HCT116 (cell line): ENCODE measurements at regions not wholly inside any gene's neighbourhood (a gene's known extent, or its start where the extent isn't known, plus 50 kb on each side); places are given as distances from the start of the nearest gene placed in this dataset.

Experiments used
- ATAC-seq: fragments of 200-7000 bp; cut with Tn5 transposase; 2 replicates; pipeline ENCODE4 v1.9.1; 2020; ENCODE audit warnings: mild to moderate bottlenecking, moderate library complexity
- BruUV-seq: library from RNA; stranded (reverse); fragments of 400-500 nt; replicated peaks from 2 replicates; lab custom pipeline; 2021; lab: Mats Ljungman, UMichigan
- CTCF ChIA-PET: fragments of 300-600 bp; sonication (Branson Sonifier 250); formaldehyde crosslinking; loops from one replicate; lab custom pipeline; 2021; ENCODE audit warnings: antibody characterized with exemption; lab: Charles Lee
- POLR2A ChIA-PET: fragments of 300-600, 350-600 bp; sonication (Branson Sonifier 250); formaldehyde crosslinking; loops from one replicate; lab custom pipeline; 2021; ENCODE audit warnings: antibody characterized with exemption; lab: Charles Lee
- RAD21 ChIA-PET, 2 experiments: fragments of 300-600 bp; sonication (Branson Sonifier 250); formaldehyde crosslinking; loops; one replicate each; lab custom pipeline; 2023; ENCODE audit warnings: low total read pairs in 2 of 2; ENCODE audit not compliant: uncharacterized antibody in 2 of 2, unreplicated experiment in 2 of 2, low non-redundant PET in 1 of 2; lab: Charles Lee
- DNase-seq: peaks from one replicate; pipeline ENCODE4 v3.0.0-alpha.2; 2010; ENCODE audit warnings: low read depth, low spot score
- H2AFZ ChIP-seq: fragments of 200-600 bp; shearing (Covaris generic), sonication (generic); 2 replicates; pipeline ENCODE4 v1.6.1; 2017; ENCODE audit warnings: low read depth, mixed run types, mixed read lengths, antibody characterized with exemption, low read length; ENCODE audit not compliant: poor library complexity, severe bottlenecking
- H3K27ac ChIP-seq: 2 replicates; pipeline ENCODE4 v1.5.1; 2012; ENCODE audit warnings: low read depth, low read length
- H3K27me3 ChIP-seq: fragments of 200-600 bp; sonication (generic); 2 replicates; pipeline ENCODE4 v1.6.1; 2016; ENCODE audit warnings: mixed run types, low read length, mixed read lengths; ENCODE audit not compliant: insufficient read depth
- H3K36me3 ChIP-seq, 2 experiments: fragments of 200-500 bp in 1 of 2; fragments of 200-600 bp in 1 of 2; sonication (Bioruptor generic) in 1 of 2; sonication (generic) in 1 of 2; 2 replicates each; pipeline versions ENCODE4 v1.5.1 to v1.6.1; 2014 to 2016; ENCODE audit warnings: low read length in 2 of 2, inconsistent platforms in 1 of 2, mixed read lengths in 1 of 2, mixed run types in 1 of 2; ENCODE audit not compliant: insufficient read depth in 2 of 2, control insufficient read depth in 1 of 2
- H3K4me1 ChIP-seq, 2 experiments: fragments of 200-600 bp in 1 of 2; sonication (generic) in 1 of 2; 2 replicates each; pipeline versions ENCODE4 v1.5.1 to v1.6.1; 2012 to 2017; ENCODE audit warnings: low read length in 2 of 2, inconsistent platforms in 1 of 2, mild to moderate bottlenecking in 1 of 2, mixed read lengths in 1 of 2, mixed run types in 1 of 2, moderate library complexity in 1 of 2; ENCODE audit not compliant: insufficient read depth in 2 of 2, control insufficient read depth in 1 of 2
- H3K4me2 ChIP-seq: fragments of 200-600 bp; sonication (generic); 2 replicates; pipeline ENCODE4 v1.6.1; 2017; ENCODE audit warnings: mixed run types, low read length, mixed read lengths
- H3K4me3 ChIP-seq, 2 experiments: fragments of 200-600 bp in 1 of 2; sonication (generic) in 1 of 2; replicated peaks in 1 of 2; 2 replicates each; pipeline ENCODE4 v1.5.1; 2011 to 2016; ENCODE audit warnings: low read length in 2 of 2, control low read depth in 1 of 2, low read depth in 1 of 2, mild to moderate bottlenecking in 1 of 2, mixed read lengths in 1 of 2, mixed run types in 1 of 2
- H3K79me2 ChIP-seq: fragments of 200-600 bp; sonication (generic); 2 replicates; pipeline ENCODE4 v1.6.1; 2017; ENCODE audit warnings: mild to moderate bottlenecking, mixed run types, low read length, moderate library complexity, mixed read lengths; ENCODE audit not compliant: insufficient read depth
- H3K9ac ChIP-seq: fragments of 200-600 bp; sonication (generic); 2 replicates; pipeline ENCODE4 v1.6.1; 2016; ENCODE audit warnings: low read length, mixed read lengths
- H3K9me2 ChIP-seq: fragments of 200-600 bp; sonication (generic), shearing (Covaris generic); 2 replicates; pipeline ENCODE4 v1.6.1; 2017; ENCODE audit warnings: mixed run types, mild to moderate bottlenecking, moderate library complexity; ENCODE audit not compliant: insufficient read depth
- H3K9me3 ChIP-seq, 2 experiments: fragments of 200-500 bp in 1 of 2; fragments of 200-600 bp in 1 of 2; sonication (Bioruptor generic) in 1 of 2; sonication (generic) in 1 of 2; 2 replicates each; pipeline ENCODE4 v1.6.1; 2014 to 2017; ENCODE audit warnings: low read length in 2 of 2, mixed read lengths in 2 of 2, inconsistent platforms in 1 of 2, low read depth in 1 of 2, mild to moderate bottlenecking in 1 of 2, mixed run types in 1 of 2, moderate library complexity in 1 of 2; ENCODE audit not compliant: control insufficient read depth in 1 of 2, insufficient read depth in 1 of 2
- H4K20me1 ChIP-seq: fragments of 200-600 bp; sonication (generic), shearing (Covaris generic); 2 replicates; pipeline ENCODE4 v1.6.1; 2017; ENCODE audit warnings: mixed run types, mild to moderate bottlenecking, moderate library complexity; ENCODE audit not compliant: insufficient read depth
- CEBPB ChIP-seq: IDR thresholded peaks from 2 replicates; pipeline ENCODE4 v1.6.1; 2012; ENCODE audit warnings: low read depth
- EGR1 ChIP-seq: IDR thresholded peaks from 2 replicates; pipeline ENCODE4 v1.6.1; 2012; ENCODE audit warnings: low read depth
- EZH2 ChIP-seq: fragments of 200-600 bp; sonication (generic); IDR thresholded peaks from 2 replicates; pipeline ENCODE4 v1.6.1; 2017; ENCODE audit warnings: antibody characterized with exemption, mixed run types
- EZH2phosphoT487 ChIP-seq: fragments of 200-600 bp; IDR thresholded peaks from 2 replicates; pipeline ENCODE4 v1.6.1; 2018; ENCODE audit warnings: antibody characterized with exemption, borderline replicate concordance
- JUND ChIP-seq: IDR thresholded peaks from 2 replicates; pipeline ENCODE4 v1.6.1; 2012
- RAD21 ChIP-seq: IDR thresholded peaks from 2 replicates; pipeline ENCODE4 v1.6.1; 2012; ENCODE audit warnings: low read depth, mild to moderate bottlenecking
- SP1 ChIP-seq: IDR thresholded peaks from 2 replicates; pipeline ENCODE4 v1.6.1; 2012; ENCODE audit warnings: low read depth
- SRF ChIP-seq: IDR thresholded peaks from 2 replicates; pipeline ENCODE4 v1.6.1; 2012; ENCODE audit warnings: low read depth
- TCF7L2 ChIP-seq: IDR thresholded peaks from 2 replicates; pipeline ENCODE4 v1.7.0; 2011; ENCODE audit warnings: borderline replicate concordance, inconsistent platforms; ENCODE audit not compliant: insufficient read depth, insufficient read length; ENCODE audit errors: extremely low read depth
- YY1 ChIP-seq: IDR thresholded peaks from 2 replicates; pipeline ENCODE4 v1.6.1; 2011; ENCODE audit warnings: low read length, low read depth, moderate library complexity, mild to moderate bottlenecking; ENCODE audit not compliant: insufficient replicate concordance; ENCODE audit errors: extremely low read depth
- ZNF274 ChIP-seq: fragments of 200-500 bp; sonication (Bioruptor generic); IDR thresholded peaks from 2 replicates; pipeline ENCODE4 v1.6.1; 2014; ENCODE audit warnings: mild to moderate bottlenecking, low read depth, low read length, inconsistent platforms
- intact Hi-C: fragments of 100-400 bp; cut with micrococcal nuclease; formaldehyde crosslinking; loops from 2 replicates; pipeline ENCODE4 v1.10.0; 2022
- TF ChIP-seq, protein P1 (sequence below): IDR thresholded peaks from 2 replicates; pipeline ENCODE4 v1.6.1; 2012; ENCODE audit warnings: low read depth
- TF ChIP-seq, protein P2 (sequence below): IDR thresholded peaks from 2 replicates; pipeline ENCODE4 v1.6.1; 2012
- TF ChIP-seq, protein P3 (sequence below): IDR thresholded peaks from 2 replicates; pipeline ENCODE4 v1.6.1; 2011; ENCODE audit warnings: mild to moderate bottlenecking, low read length, moderate library complexity; ENCODE audit not compliant: insufficient replicate concordance; ENCODE audit errors: extremely low read depth

DNA sequence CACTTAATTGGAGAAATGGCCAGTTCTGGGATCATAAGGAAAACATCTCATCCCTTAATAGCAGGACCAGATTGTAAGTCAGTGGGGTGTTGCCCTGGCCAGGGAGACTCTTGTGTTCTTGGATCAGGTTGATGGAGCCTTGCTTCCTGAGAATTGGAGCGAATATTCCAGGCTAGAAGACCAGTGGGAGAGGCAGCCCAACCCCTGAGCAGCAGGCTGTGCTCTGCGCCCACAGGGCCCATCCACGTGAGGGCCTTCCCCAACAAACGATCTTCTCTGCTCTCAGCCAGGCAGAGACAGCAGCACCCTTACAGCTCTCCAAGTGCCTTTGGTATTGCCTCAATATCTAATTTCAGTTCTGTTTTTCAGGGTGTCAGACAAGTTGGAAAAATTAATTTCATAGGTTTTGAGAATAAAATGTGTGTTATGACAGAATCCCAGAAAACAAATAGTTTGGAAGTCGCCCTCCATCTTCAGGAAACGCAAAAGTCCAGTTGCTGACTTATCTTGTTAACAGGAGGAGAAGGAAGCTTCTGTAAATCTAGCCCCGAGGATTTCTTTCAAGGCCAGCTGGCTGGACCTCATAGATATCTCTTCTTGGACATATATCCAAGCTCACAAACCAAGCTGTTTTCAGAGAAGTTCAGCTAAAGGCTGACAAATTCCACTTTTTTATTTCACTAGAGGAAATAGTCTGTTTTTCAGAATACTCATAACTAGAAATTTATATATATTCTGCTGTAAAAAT, 105.5 kb downstream of the COPS8 start:
- no TSS peak for BruUV-seq
- H3K79me2 ChIP-seq: no peaks in the 10 kb centered on the region
- RAD21 ChIA-PET: no interaction called here

DNA sequence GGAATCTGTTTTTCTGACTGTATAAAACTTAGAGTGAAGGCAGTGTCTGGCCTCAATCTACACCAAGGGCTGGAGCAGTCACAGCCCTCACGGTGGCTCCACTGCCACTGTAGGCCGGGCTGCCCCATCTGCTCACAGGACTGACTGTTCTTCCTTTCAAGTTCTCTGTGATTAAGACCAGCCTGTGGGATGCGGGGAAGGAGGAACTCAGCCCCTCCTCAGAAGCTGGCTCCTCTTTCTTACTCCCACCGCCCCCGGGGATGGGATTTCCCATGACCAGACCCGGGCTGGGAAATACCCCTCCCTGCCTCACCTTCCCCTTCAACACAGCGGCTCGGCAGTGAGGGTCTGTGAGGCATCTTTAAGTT, 106.0 kb downstream of the COPS8 start:
- no peak for DNase-seq
- POLR2A ChIA-PET: no interaction called here
- H3K4me2 ChIP-seq: no peak overlapping the region
- intact Hi-C loops: no loop called here
- no peaks in the 10 kb centered on the region for H3K36me3 ChIP-seq
- BruUV-seq: no TSS peak
- H3K27ac ChIP-seq: no peak overlapping the region
- H3K27me3 ChIP-seq: no peaks in the 10 kb centered on the region
- no peak overlapping the region for H3K4me3 ChIP-seq
- CTCF ChIA-PET: no interaction called here
- H2AFZ ChIP-seq: no peak overlapping the region
- no peaks in the 10 kb centered on the region for H3K9me3 ChIP-seq
- H3K79me2 ChIP-seq: no peaks in the 10 kb centered on the region
- ATAC-seq: no peak
- no peak overlapping the region for H3K9ac ChIP-seq
- no peaks in the 10 kb centered on the region for H4K20me1 ChIP-seq
- H3K9me2 ChIP-seq: no peaks in the 10 kb centered on the region
- H3K4me1 ChIP-seq: peaks cover 0 to 2% of the 10 kb centered on the region in 2 experiments; a peak in 1 of 4 replicates
- RAD21 ChIA-PET: no interaction called here
- TF ChIP-seq CEBPB: no peak
- TF ChIP-seq TCF7L2: no peak
- TF ChIP-seq, protein P1, sequence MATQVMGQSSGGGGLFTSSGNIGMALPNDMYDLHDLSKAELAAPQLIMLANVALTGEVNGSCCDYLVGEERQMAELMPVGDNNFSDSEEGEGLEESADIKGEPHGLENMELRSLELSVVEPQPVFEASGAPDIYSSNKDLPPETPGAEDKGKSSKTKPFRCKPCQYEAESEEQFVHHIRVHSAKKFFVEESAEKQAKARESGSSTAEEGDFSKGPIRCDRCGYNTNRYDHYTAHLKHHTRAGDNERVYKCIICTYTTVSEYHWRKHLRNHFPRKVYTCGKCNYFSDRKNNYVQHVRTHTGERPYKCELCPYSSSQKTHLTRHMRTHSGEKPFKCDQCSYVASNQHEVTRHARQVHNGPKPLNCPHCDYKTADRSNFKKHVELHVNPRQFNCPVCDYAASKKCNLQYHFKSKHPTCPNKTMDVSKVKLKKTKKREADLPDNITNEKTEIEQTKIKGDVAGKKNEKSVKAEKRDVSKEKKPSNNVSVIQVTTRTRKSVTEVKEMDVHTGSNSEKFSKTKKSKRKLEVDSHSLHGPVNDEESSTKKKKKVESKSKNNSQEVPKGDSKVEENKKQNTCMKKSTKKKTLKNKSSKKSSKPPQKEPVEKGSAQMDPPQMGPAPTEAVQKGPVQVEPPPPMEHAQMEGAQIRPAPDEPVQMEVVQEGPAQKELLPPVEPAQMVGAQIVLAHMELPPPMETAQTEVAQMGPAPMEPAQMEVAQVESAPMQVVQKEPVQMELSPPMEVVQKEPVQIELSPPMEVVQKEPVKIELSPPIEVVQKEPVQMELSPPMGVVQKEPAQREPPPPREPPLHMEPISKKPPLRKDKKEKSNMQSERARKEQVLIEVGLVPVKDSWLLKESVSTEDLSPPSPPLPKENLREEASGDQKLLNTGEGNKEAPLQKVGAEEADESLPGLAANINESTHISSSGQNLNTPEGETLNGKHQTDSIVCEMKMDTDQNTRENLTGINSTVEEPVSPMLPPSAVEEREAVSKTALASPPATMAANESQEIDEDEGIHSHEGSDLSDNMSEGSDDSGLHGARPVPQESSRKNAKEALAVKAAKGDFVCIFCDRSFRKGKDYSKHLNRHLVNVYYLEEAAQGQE: no peak
- TF ChIP-seq EGR1: no peak
- no peak for TF ChIP-seq SRF
- TF ChIP-seq JUND: no peak
- TF ChIP-seq, protein P2, sequence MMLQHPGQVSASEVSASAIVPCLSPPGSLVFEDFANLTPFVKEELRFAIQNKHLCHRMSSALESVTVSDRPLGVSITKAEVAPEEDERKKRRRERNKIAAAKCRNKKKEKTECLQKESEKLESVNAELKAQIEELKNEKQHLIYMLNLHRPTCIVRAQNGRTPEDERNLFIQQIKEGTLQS: no peak
- no peak for TF ChIP-seq RAD21
- TF ChIP-seq SP1: no peak
- no peak for TF ChIP-seq ZNF274
- TF ChIP-seq, protein P3, sequence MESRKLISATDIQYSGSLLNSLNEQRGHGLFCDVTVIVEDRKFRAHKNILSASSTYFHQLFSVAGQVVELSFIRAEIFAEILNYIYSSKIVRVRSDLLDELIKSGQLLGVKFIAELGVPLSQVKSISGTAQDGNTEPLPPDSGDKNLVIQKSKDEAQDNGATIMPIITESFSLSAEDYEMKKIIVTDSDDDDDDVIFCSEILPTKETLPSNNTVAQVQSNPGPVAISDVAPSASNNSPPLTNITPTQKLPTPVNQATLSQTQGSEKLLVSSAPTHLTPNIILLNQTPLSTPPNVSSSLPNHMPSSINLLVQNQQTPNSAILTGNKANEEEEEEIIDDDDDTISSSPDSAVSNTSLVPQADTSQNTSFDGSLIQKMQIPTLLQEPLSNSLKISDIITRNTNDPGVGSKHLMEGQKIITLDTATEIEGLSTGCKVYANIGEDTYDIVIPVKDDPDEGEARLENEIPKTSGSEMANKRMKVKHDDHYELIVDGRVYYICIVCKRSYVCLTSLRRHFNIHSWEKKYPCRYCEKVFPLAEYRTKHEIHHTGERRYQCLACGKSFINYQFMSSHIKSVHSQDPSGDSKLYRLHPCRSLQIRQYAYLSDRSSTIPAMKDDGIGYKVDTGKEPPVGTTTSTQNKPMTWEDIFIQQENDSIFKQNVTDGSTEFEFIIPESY: no peak
- no peak for TF ChIP-seq EZH2
- no peak for TF ChIP-seq YY1
- TF ChIP-seq EZH2phosphoT487: no peak

More for the DNA sequence above, 105.5 kb downstream of the COPS8 start:
- intact Hi-C loops: no loop called here
- no peak for TF ChIP-seq RAD21
- TF ChIP-seq JUND: no peak
- TF ChIP-seq EZH2phosphoT487: no peak
- TF ChIP-seq, all 23 proteins: peak for 0
- Histone ChIP-seq H3K27ac (no peak overlapping the region), H2AFZ (no peak overlapping the region), H3K36me3 (no peaks in the 10 kb centered on the region), H3K9ac (no peak overlapping the region), H3K9me2 (no peaks in the 10 kb centered on the region), H3K9me3 (no peaks in the 10 kb centered on the region), H3K4me3 (no peak overlapping the region), H3K27me3 (no peaks in the 10 kb centered on the region), H3K4me2 (no peak overlapping the region), H3K4me1 (no peaks in the 10 kb centered on the region; a peak in 1 of 4 replicates), H4K20me1 (no peaks in the 10 kb centered on the region)
- POLR2A ChIA-PET: no interaction called here
- ATAC-seq: no peak
- CTCF ChIA-PET: no interaction called here
- DNase-seq: no peak
